ENCODE measurements at regions not wholly inside any gene's neighbourhood (a gene's known extent, or its start where the extent isn't known, plus 50 kb on each side); places are given as distances from the start of the nearest gene placed in this dataset.

DNA sequence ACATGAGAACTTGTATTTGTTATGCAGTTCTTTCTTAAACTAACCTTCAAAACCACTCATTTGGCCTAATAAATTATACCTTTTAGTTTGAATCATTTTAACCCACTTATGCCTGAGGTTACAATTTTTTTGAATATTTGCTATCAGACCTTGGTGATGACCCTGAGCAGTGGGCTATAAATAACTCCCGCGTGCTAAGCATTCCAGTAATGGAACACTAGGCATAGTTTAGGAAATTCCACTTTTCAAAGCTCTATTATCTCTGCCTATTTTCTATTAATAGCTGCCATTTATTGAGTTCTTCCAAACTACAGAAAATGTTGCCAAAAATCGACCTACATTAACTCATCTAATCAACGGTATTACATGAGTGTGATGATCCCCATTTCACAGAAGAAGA lies 993.4 kb upstream of the FAT3 start:
- TF ChIP-seq CTCF (IDR thresholded peaks at IDR 0.05) (no peak), ZBTB33 (IDR thresholded peaks at IDR 0.05; ENCODE audit: borderline replicate concordance, low read depth) (no peak), EZH2phosphoT487 (IDR thresholded peaks at IDR 0.05; ENCODE audit: borderline replicate concordance, low read depth) (no peak), RFX5 (IDR thresholded peaks at IDR 0.05; ENCODE audit: low read length) (no peak), EP300 (IDR thresholded peaks at IDR 0.05; ENCODE audit: borderline replicate concordance in 1 of 2, low read depth in 1 of 2, low read length in 1 of 2) (no peak), POLR2AphosphoS5 (IDR thresholded peaks at IDR 0.05; ENCODE audit: low read depth, low read length) (no peak), RAD21 (IDR thresholded peaks at IDR 0.05; ENCODE audit: low read length) (no peak), YY1 (IDR thresholded peaks at IDR 0.05; ENCODE audit: low read depth) (no peak)
- TF ChIP-seq, protein P1, sequence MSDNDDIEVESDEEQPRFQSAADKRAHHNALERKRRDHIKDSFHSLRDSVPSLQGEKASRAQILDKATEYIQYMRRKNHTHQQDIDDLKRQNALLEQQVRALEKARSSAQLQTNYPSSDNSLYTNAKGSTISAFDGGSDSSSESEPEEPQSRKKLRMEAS (IDR thresholded peaks at IDR 0.05; ENCODE audit: low read depth), result no peak
- TF ChIP-seq, protein P2, sequence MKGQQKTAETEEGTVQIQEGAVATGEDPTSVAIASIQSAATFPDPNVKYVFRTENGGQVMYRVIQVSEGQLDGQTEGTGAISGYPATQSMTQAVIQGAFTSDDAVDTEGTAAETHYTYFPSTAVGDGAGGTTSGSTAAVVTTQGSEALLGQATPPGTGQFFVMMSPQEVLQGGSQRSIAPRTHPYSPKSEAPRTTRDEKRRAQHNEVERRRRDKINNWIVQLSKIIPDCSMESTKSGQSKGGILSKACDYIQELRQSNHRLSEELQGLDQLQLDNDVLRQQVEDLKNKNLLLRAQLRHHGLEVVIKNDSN (IDR thresholded peaks at IDR 0.05; ENCODE audit: borderline replicate concordance, low read depth), result no peak

Measured in SK-N-SH (cell line).